ENCODE measurements at regions not wholly inside any gene's neighbourhood (a gene's known extent, or its start where the extent isn't known, plus 50 kb on each side); places are given as distances from the start of the nearest gene placed in this dataset.

GRCh38 chr13:83804356-83804962 lies 77.8 kb downstream of the SLITRK1 start:
- Histone ChIP-seq H3K4me3 (ENCODE audit: low read length in 2 of 2) (no peak overlapping the region), H3K79me1 (ENCODE audit: low read depth, low read length) (no peaks in the 10 kb centered on the region), H3K4me1 (ENCODE audit: control insufficient read depth in 2 of 2, insufficient read depth in 1 of 2, low read depth in 1 of 2, low read length in 2 of 2) (no peaks in the 10 kb centered on the region), H3K4ac (ENCODE audit: low read length) (no peak overlapping the region), H3K4me2 (ENCODE audit: insufficient read depth, low read length, poor library complexity, severe bottlenecking) (no peak overlapping the region), H2BK15ac (ENCODE audit: low read length) (no peak overlapping the region), H3K9me3 (replicated peaks in 1 of 2; ENCODE audit: control insufficient read depth in 2 of 2, insufficient read depth in 1 of 2, low read depth in 1 of 2, low read length in 2 of 2) (peaks cover 2 to 4% of the 10 kb centered on the region in 2 donors), H3K18ac (ENCODE audit: low read length) (no peak overlapping the region), H3K36me3 (replicated peaks in 1 of 2; ENCODE audit: control insufficient read depth in 2 of 2, insufficient read depth in 2 of 2, low read length in 2 of 2) (peaks cover 0 to 2% of the 10 kb centered on the region in 2 donors), H3K23ac (ENCODE audit: low read depth, low read length, poor library complexity) (no peak overlapping the region), H3K14ac (ENCODE audit: low read length) (no peak overlapping the region), H2BK12ac (ENCODE audit: low read length) (no peak overlapping the region), H2AFZ (ENCODE audit: low read length) (no peak overlapping the region), H3K27me3 (ENCODE audit: control insufficient read depth in 3 of 3, insufficient read depth in 3 of 3, low read depth in 1 of 3, low read length in 3 of 3) (no peaks in the 10 kb centered on the region), H2AK5ac (ENCODE audit: low read depth, low read length) (no peak overlapping the region), H2BK5ac (ENCODE audit: low read length) (no peak overlapping the region), H3K27ac (replicated peaks; ENCODE audit: low read length) (no peak overlapping the region), H3K9ac (ENCODE audit: low read depth, low read length, poor library complexity) (no peak overlapping the region), H4K8ac (ENCODE audit: low read depth, low read length) (no peak overlapping the region), H4K91ac (ENCODE audit: low read depth, low read length, poor library complexity) (no peak overlapping the region), H2BK120ac (ENCODE audit: low read depth, low read length) (no peak overlapping the region)
- no CpG with 5 or more reads among the region's 2 CpGs for WGBS, 2 donors (ENCODE audit: extremely low coverage in 2 of 2, insufficient read length in 2 of 2, insufficient replicate concordance in 1 of 2)
- no peak for DNase-seq (ENCODE audit: low spot score)

GRCh38 chr13:83798731-83799130 lies 83.5 kb downstream of the SLITRK1 start:
- H3K4me3 ChIP-seq (ENCODE audit: low read length in 2 of 2) = no peak overlapping the region
- no peaks in the 10 kb centered on the region for H3K4me1 ChIP-seq (ENCODE audit: control insufficient read depth in 2 of 2, insufficient read depth in 1 of 2, low read depth in 1 of 2, low read length in 2 of 2)
- no peak overlapping the region for H4K91ac ChIP-seq (ENCODE audit: low read depth, low read length, poor library complexity)
- H3K9me3 ChIP-seq (replicated peaks in 1 of 2; ENCODE audit: control insufficient read depth in 2 of 2, insufficient read depth in 1 of 2, low read depth in 1 of 2, low read length in 2 of 2) = peaks cover 5 to 10% of the 10 kb centered on the region in 2 donors
- no peak overlapping the region for H4K8ac ChIP-seq (ENCODE audit: low read depth, low read length)
- no peak overlapping the region for H2BK120ac ChIP-seq (ENCODE audit: low read depth, low read length)
- no CpG with 5 or more reads among the region's 1 CpG for WGBS, 2 donors (ENCODE audit: extremely low coverage in 2 of 2, insufficient read length in 2 of 2, insufficient replicate concordance in 1 of 2)
- no peak overlapping the region for H3K4ac ChIP-seq (ENCODE audit: low read length)
- no peak overlapping the region for H3K14ac ChIP-seq (ENCODE audit: low read length)
- no peak overlapping the region for H3K18ac ChIP-seq (ENCODE audit: low read length)
- DNase-seq (ENCODE audit: low spot score) = no peak
- no peaks in the 10 kb centered on the region for H3K27me3 ChIP-seq (ENCODE audit: control insufficient read depth in 3 of 3, insufficient read depth in 3 of 3, low read depth in 1 of 3, low read length in 3 of 3)
- no peak overlapping the region for H3K4me2 ChIP-seq (ENCODE audit: insufficient read depth, low read length, poor library complexity, severe bottlenecking)
- H2BK5ac ChIP-seq (ENCODE audit: low read length) = no peak overlapping the region
- H3K9ac ChIP-seq (ENCODE audit: low read depth, low read length, poor library complexity) = no peak overlapping the region
- no peak overlapping the region for H2BK15ac ChIP-seq (ENCODE audit: low read length)
- no peak overlapping the region for H2AFZ ChIP-seq (ENCODE audit: low read length)
- H3K79me1 ChIP-seq (ENCODE audit: low read depth, low read length) = no peaks in the 10 kb centered on the region
- no peak overlapping the region for H2BK12ac ChIP-seq (ENCODE audit: low read length)
- H3K27ac ChIP-seq (replicated peaks; ENCODE audit: low read length) = no peak overlapping the region
- peaks cover 0 to 2% of the 10 kb centered on the region in 2 donors for H3K36me3 ChIP-seq (replicated peaks in 1 of 2; ENCODE audit: control insufficient read depth in 2 of 2, insufficient read depth in 2 of 2, low read length in 2 of 2)
- no peak overlapping the region for H3K23ac ChIP-seq (ENCODE audit: low read depth, low read length, poor library complexity)
- no peak overlapping the region for H2AK5ac ChIP-seq (ENCODE audit: low read depth, low read length)

DNA sequence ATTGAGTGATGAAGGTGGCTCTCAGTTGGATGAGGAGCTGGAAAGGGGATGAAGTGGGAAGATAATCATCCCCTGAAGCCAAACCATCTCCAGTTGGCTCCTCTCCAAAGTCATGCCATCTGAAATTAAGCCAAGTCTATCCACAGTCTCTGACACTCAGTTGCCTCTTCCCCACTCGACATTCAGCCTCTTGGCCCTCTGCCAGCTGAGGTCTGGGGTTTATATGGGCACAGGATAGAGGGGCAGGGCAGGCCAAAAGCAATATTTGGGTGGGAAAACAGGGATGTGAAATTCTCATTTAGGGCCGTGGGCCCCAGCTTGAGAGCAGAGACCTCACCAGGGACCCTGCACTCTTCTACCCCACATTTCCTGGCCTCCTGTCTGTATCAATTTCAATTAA lies 85.9 kb downstream of the SLITRK1 start:
- no peak overlapping the region for H3K27ac ChIP-seq (replicated peaks; ENCODE audit: low read length)
- no peak overlapping the region for H2BK12ac ChIP-seq (ENCODE audit: low read length)
- no peak overlapping the region for H4K8ac ChIP-seq (ENCODE audit: low read depth, low read length)
- H3K23ac ChIP-seq (ENCODE audit: low read depth, low read length, poor library complexity) = no peak overlapping the region
- DNase-seq (ENCODE audit: low spot score) = no peak
- H3K4me1 ChIP-seq (ENCODE audit: control insufficient read depth in 2 of 2, insufficient read depth in 1 of 2, low read depth in 1 of 2, low read length in 2 of 2) = no peaks in the 10 kb centered on the region
- no peak overlapping the region for H3K4me3 ChIP-seq (ENCODE audit: low read length in 2 of 2)
- no peak overlapping the region for H3K4me2 ChIP-seq (ENCODE audit: insufficient read depth, low read length, poor library complexity, severe bottlenecking)
- H3K9ac ChIP-seq (ENCODE audit: low read depth, low read length, poor library complexity) = no peak overlapping the region
- no peak overlapping the region for H3K4ac ChIP-seq (ENCODE audit: low read length)
- no peaks in the 10 kb centered on the region for H3K36me3 ChIP-seq (replicated peaks in 1 of 2; ENCODE audit: control insufficient read depth in 2 of 2, insufficient read depth in 2 of 2, low read length in 2 of 2)
- peaks cover 3 to 7% of the 10 kb centered on the region in 2 donors for H3K9me3 ChIP-seq (replicated peaks in 1 of 2; ENCODE audit: control insufficient read depth in 2 of 2, insufficient read depth in 1 of 2, low read depth in 1 of 2, low read length in 2 of 2)
- no peak overlapping the region for H3K14ac ChIP-seq (ENCODE audit: low read length)
- no peak overlapping the region for H2AK5ac ChIP-seq (ENCODE audit: low read depth, low read length)
- no peaks in the 10 kb centered on the region for H3K27me3 ChIP-seq (ENCODE audit: control insufficient read depth in 3 of 3, insufficient read depth in 3 of 3, low read depth in 1 of 3, low read length in 3 of 3)
- no peak overlapping the region for H3K18ac ChIP-seq (ENCODE audit: low read length)
- H2BK120ac ChIP-seq (ENCODE audit: low read depth, low read length) = no peak overlapping the region
- no peak overlapping the region for H2BK15ac ChIP-seq (ENCODE audit: low read length)
- no peak overlapping the region for H2BK5ac ChIP-seq (ENCODE audit: low read length)
- H4K91ac ChIP-seq (ENCODE audit: low read depth, low read length, poor library complexity) = no peak overlapping the region
- no peak overlapping the region for H2AFZ ChIP-seq (ENCODE audit: low read length)
- H3K79me1 ChIP-seq (ENCODE audit: low read depth, low read length) = no peaks in the 10 kb centered on the region
- no CpG with 5 or more reads among the region's 2 CpGs for WGBS, 2 donors (ENCODE audit: extremely low coverage in 2 of 2, insufficient read length in 2 of 2, insufficient replicate concordance in 1 of 2)

GRCh38 chr13:83794583-83794982 lies 87.7 kb downstream of the SLITRK1 start:
- Histone ChIP-seq H2BK12ac (ENCODE audit: low read length) (no peak overlapping the region), H4K91ac (ENCODE audit: low read depth, low read length, poor library complexity) (no peak overlapping the region), H3K79me1 (ENCODE audit: low read depth, low read length) (no peaks in the 10 kb centered on the region), H3K27ac (replicated peaks; ENCODE audit: low read length) (no peak overlapping the region), H3K4me1 (ENCODE audit: control insufficient read depth in 2 of 2, insufficient read depth in 1 of 2, low read depth in 1 of 2, low read length in 2 of 2) (no peaks in the 10 kb centered on the region), H3K9me3 (replicated peaks in 1 of 2; ENCODE audit: control insufficient read depth in 2 of 2, insufficient read depth in 1 of 2, low read depth in 1 of 2, low read length in 2 of 2) (peaks cover 3 to 7% of the 10 kb centered on the region in 2 donors), H3K9ac (ENCODE audit: low read depth, low read length, poor library complexity) (no peak overlapping the region), H2BK5ac (ENCODE audit: low read length) (no peak overlapping the region), H3K4ac (ENCODE audit: low read length) (no peak overlapping the region), H3K4me3 (ENCODE audit: low read length in 2 of 2) (no peak overlapping the region), H3K14ac (ENCODE audit: low read length) (no peak overlapping the region), H3K36me3 (replicated peaks in 1 of 2; ENCODE audit: control insufficient read depth in 2 of 2, insufficient read depth in 2 of 2, low read length in 2 of 2) (no peaks in the 10 kb centered on the region), H4K8ac (ENCODE audit: low read depth, low read length) (no peak overlapping the region), H3K27me3 (ENCODE audit: control insufficient read depth in 3 of 3, insufficient read depth in 3 of 3, low read depth in 1 of 3, low read length in 3 of 3) (no peaks in the 10 kb centered on the region), H2AK5ac (ENCODE audit: low read depth, low read length) (no peak overlapping the region), H3K4me2 (ENCODE audit: insufficient read depth, low read length, poor library complexity, severe bottlenecking) (no peak overlapping the region), H2AFZ (ENCODE audit: low read length) (no peak overlapping the region), H2BK15ac (ENCODE audit: low read length) (no peak overlapping the region), H2BK120ac (ENCODE audit: low read depth, low read length) (no peak overlapping the region), H3K18ac (ENCODE audit: low read length) (no peak overlapping the region), H3K23ac (ENCODE audit: low read depth, low read length, poor library complexity) (no peak overlapping the region)
- no peak for DNase-seq (ENCODE audit: low spot score)
- WGBS, 2 donors (ENCODE audit: extremely low coverage in 2 of 2, insufficient read length in 2 of 2, insufficient replicate concordance in 1 of 2) = no CpG with 5 or more reads among the region's 2 CpGs

All from neuronal stem cell (in vitro differentiated cells).